Mucosa of rectum (tissue), 2 donors: ENCODE measurements at regions not wholly inside any gene's neighbourhood (a gene's known extent, or its start where the extent isn't known, plus 50 kb on each side); places are given as distances from the start of the nearest gene placed in this dataset.

Experiments used
- H3K27ac ChIP-seq, 2 donors: one replicate each; pipeline ENCODE4 v1.7.0; 2013; ENCODE audit warnings: inconsistent platforms in 2 of 2, low read depth in 2 of 2, low read length in 2 of 2
- H3K27me3 ChIP-seq, 2 donors: one replicate each; pipeline ENCODE4 v1.7.0; 2013; ENCODE audit warnings: low read length in 2 of 2; ENCODE audit not compliant: control insufficient read depth in 2 of 2, insufficient read depth in 2 of 2
- H3K36me3 ChIP-seq, 2 donors: one replicate each; pipeline ENCODE4 v1.7.0; 2013; ENCODE audit warnings: low read length in 2 of 2; ENCODE audit not compliant: control insufficient read depth in 2 of 2, insufficient read depth in 2 of 2
- H3K4me1 ChIP-seq, 2 donors: one replicate each; pipeline ENCODE4 v1.7.0; 2013; ENCODE audit warnings: low read length in 2 of 2, mild to moderate bottlenecking in 1 of 2; ENCODE audit not compliant: control insufficient read depth in 2 of 2, insufficient read depth in 2 of 2
- H3K4me3 ChIP-seq, 2 donors: one replicate each; pipeline ENCODE4 v1.7.0; 2013; ENCODE audit warnings: low read length in 2 of 2
- H3K9ac ChIP-seq, 2 donors: one replicate each; pipeline ENCODE4 v1.7.0; 2013; ENCODE audit warnings: low read length in 2 of 2, low read depth in 1 of 2, mild to moderate bottlenecking in 1 of 2
- H3K9me3 ChIP-seq, 2 donors: one replicate each; pipeline ENCODE4 v1.7.0; 2013; ENCODE audit warnings: low read length in 2 of 2; ENCODE audit not compliant: control insufficient read depth in 2 of 2
- donor health status: healthy.
- donor health status: Normal muscosa, but diverticular disease.

GRCh38 chr15:31254431-31255175, 72.0 kb upstream of the KLF13 start:
- H3K4me3 ChIP-seq = peak overlapping the region; percentile 27 to 48

GRCh38 chr15:31255176-31255510, 71.5 kb upstream of the KLF13 start:
- no peaks in the 10 kb centered on the region for H3K36me3 ChIP-seq
- no peaks in the 10 kb centered on the region for H3K27me3 ChIP-seq
- H3K27ac ChIP-seq = peak overlapping the region; percentile 86 to 91
- no peaks in the 10 kb centered on the region for H3K9me3 ChIP-seq
- peaks cover 30 to 34% of the 10 kb centered on the region in 2 donors for H3K4me1 ChIP-seq
- H3K4me3 ChIP-seq = peak overlapping the region; percentile 17 to 48
- H3K9ac ChIP-seq = peak overlapping the region in 1 of 2 donors; percentile 61

More at GRCh38 chr15:31254431-31255175, 72.0 kb upstream of the KLF13 start:
- peaks cover 30 to 34% of the 10 kb centered on the region in 2 donors for H3K4me1 ChIP-seq
- H3K27ac ChIP-seq = peak overlapping the region; percentile 86 to 91
- peak overlapping the region in 1 of 2 donors; percentile 61 for H3K9ac ChIP-seq
- no peaks in the 10 kb centered on the region for H3K36me3 ChIP-seq
- H3K9me3 ChIP-seq = no peaks in the 10 kb centered on the region
- H3K27me3 ChIP-seq = no peaks in the 10 kb centered on the region

GRCh38 chr15:31255732-31256377, 70.8 kb upstream of the KLF13 start:
- H3K9ac ChIP-seq = peak overlapping the region in 1 of 2 donors; percentile 61
- H3K27ac ChIP-seq = peak overlapping the region; percentile 86 to 91
- peaks cover 30 to 34% of the 10 kb centered on the region in 2 donors for H3K4me1 ChIP-seq
- H3K4me3 ChIP-seq = peak overlapping the region in 1 of 2 donors; percentile 9
- H3K36me3 ChIP-seq = no peaks in the 10 kb centered on the region
- no peaks in the 10 kb centered on the region for H3K27me3 ChIP-seq
- H3K9me3 ChIP-seq = no peaks in the 10 kb centered on the region

GRCh38 chr15:31256378-31257265, 70.0 kb upstream of the KLF13 start:
- Histone ChIP-seq H3K9ac (peak overlapping the region; percentile 6 to 28), H3K4me3 (no peak overlapping the region), H3K4me1 (peaks cover 30 to 34% of the 10 kb centered on the region in 2 donors)

GRCh38 chr15:31257286-31257685, 69.3 kb upstream of the KLF13 start:
- Histone ChIP-seq H3K27ac (no peak overlapping the region), H3K9ac (peak overlapping the region in 1 of 2 donors; percentile 6), H3K4me3 (no peak overlapping the region), H3K4me1 (peaks cover 31 to 34% of the 10 kb centered on the region in 2 donors), H3K36me3 (no peaks in the 10 kb centered on the region), H3K27me3 (no peaks in the 10 kb centered on the region), H3K9me3 (no peaks in the 10 kb centered on the region)

More at GRCh38 chr15:31256378-31257265, 70.0 kb upstream of the KLF13 start:
- H3K27ac ChIP-seq = peak overlapping the region; percentile 11 to 38
- H3K27me3 ChIP-seq = no peaks in the 10 kb centered on the region
- H3K36me3 ChIP-seq = no peaks in the 10 kb centered on the region
- H3K9me3 ChIP-seq = no peaks in the 10 kb centered on the region

- Histone ChIP-seq H3K9ac (no peak overlapping the region), H3K27me3 (no peaks in the 10 kb centered on the region), H3K4me3 (no peak overlapping the region), H3K27ac (no peak overlapping the region), H3K36me3 (no peaks in the 10 kb centered on the region), H3K4me1 (peaks cover 37 to 42% of the 10 kb centered on the region in 2 donors), H3K9me3 (no peaks in the 10 kb centered on the region)
Observed at GRCh38 chr15:31258260-31258659, 68.4 kb upstream of the KLF13 start.

- no peak overlapping the region for H3K9ac ChIP-seq
- H3K4me3 ChIP-seq = no peak overlapping the region
- H3K4me1 ChIP-seq = peaks cover 47 to 49% of the 10 kb centered on the region in 2 donors
- H3K9me3 ChIP-seq = no peaks in the 10 kb centered on the region
- no peak overlapping the region for H3K27ac ChIP-seq
- H3K27me3 ChIP-seq = no peaks in the 10 kb centered on the region
- H3K36me3 ChIP-seq = no peaks in the 10 kb centered on the region
Observed at GRCh38 chr15:31259562-31260252, 66.9 kb upstream of the KLF13 start.

- no peak overlapping the region for H3K27ac ChIP-seq
- peaks cover 49% of the 10 kb centered on the region in 2 donors for H3K4me1 ChIP-seq
- H3K4me3 ChIP-seq = no peak overlapping the region
Observed at GRCh38 chr15:31260646-31261265, 65.9 kb upstream of the KLF13 start.

More at GRCh38 chr15:31260646-31261265, 65.9 kb upstream of the KLF13 start:
- no peaks in the 10 kb centered on the region for H3K9me3 ChIP-seq
- no peak overlapping the region for H3K9ac ChIP-seq
- H3K36me3 ChIP-seq = no peaks in the 10 kb centered on the region
- H3K27me3 ChIP-seq = no peaks in the 10 kb centered on the region
